ENCODE measurements at regions not wholly inside any gene's neighbourhood (a gene's known extent, or its start where the extent isn't known, plus 50 kb on each side); places are given as distances from the start of the nearest gene placed in this dataset.

GRCh38 chr7:68688416-68689086 lies 909.7 kb upstream of the AUTS2 start:
- no peak for TF ChIP-seq CTCF (tag by site-specific recombination; IDR thresholded peaks at IDR 0.05)
- no peak for TF ChIP-seq ZNF341 (tag by site-specific recombination; IDR thresholded peaks at IDR 0.05; ENCODE audit: low read depth)
- no peak for TF ChIP-seq ZNF10 (tag by site-specific recombination; IDR thresholded peaks at IDR 0.05)
- no peak for TF ChIP-seq ZNF501 (tag by site-specific recombination; IDR thresholded peaks at IDR 0.05)
- no peak for TF ChIP-seq ZBTB10 (tag by site-specific recombination; IDR thresholded peaks at IDR 0.05)
- no peak for TF ChIP-seq ZNF658 (tag by site-specific recombination; IDR thresholded peaks at IDR 0.05)

All from HEK293 (cell line).